ENCODE measurements at regions not wholly inside any gene's neighbourhood (a gene's known extent, or its start where the extent isn't known, plus 50 kb on each side); places are given as distances from the start of the nearest gene placed in this dataset.

- peaks cover 70% of the 10 kb centered on the region for H3K27me3 Mint-ChIP-seq
- H3K36me3 Mint-ChIP-seq (ENCODE audit: low read depth): no peaks in the 10 kb centered on the region
- no peaks in the 10 kb centered on the region for H3K4me1 Mint-ChIP-seq
- H3K9me3 Mint-ChIP-seq: peaks cover 4% of the 10 kb centered on the region
- no peak for DNase-seq
- intact Hi-C loops (cut with micrococcal nuclease): no loop called here
- no peak overlapping the region for H3K27ac Mint-ChIP-seq
- H3K4me3 Mint-ChIP-seq: no peak overlapping the region
Observed at GRCh38 chr14:61878931-61879330, 116.7 kb downstream of the SNAPC1 start.

GRCh38 chr14:61881046-61881445 is 118.8 kb downstream of the SNAPC1 start:
- Mint-ChIP-seq H3K27me3 (peaks cover 71% of the 10 kb centered on the region), H3K4me1 (no peaks in the 10 kb centered on the region), H3K4me3 (no peak overlapping the region), H3K36me3 (ENCODE audit: low read depth) (no peaks in the 10 kb centered on the region), H3K9me3 (peaks cover 4% of the 10 kb centered on the region), H3K27ac (no peak overlapping the region)
- DNase-seq: no peak
- intact Hi-C loops (cut with micrococcal nuclease): no loop called here

- Mint-ChIP-seq H3K27me3 (peaks cover 51% of the 10 kb centered on the region), H3K9me3 (peaks cover 4% of the 10 kb centered on the region), H3K36me3 (ENCODE audit: low read depth) (peaks cover under 1% of the 10 kb centered on the region), H3K27ac (no peak overlapping the region), H3K4me1 (peaks cover 5% of the 10 kb centered on the region), H3K4me3 (no peak overlapping the region)
- DNase-seq: no peak
- intact Hi-C loops (cut with micrococcal nuclease): no loop called here
Observed at GRCh38 chr14:61884711-61885110, 122.5 kb downstream of the SNAPC1 start.

DNA sequence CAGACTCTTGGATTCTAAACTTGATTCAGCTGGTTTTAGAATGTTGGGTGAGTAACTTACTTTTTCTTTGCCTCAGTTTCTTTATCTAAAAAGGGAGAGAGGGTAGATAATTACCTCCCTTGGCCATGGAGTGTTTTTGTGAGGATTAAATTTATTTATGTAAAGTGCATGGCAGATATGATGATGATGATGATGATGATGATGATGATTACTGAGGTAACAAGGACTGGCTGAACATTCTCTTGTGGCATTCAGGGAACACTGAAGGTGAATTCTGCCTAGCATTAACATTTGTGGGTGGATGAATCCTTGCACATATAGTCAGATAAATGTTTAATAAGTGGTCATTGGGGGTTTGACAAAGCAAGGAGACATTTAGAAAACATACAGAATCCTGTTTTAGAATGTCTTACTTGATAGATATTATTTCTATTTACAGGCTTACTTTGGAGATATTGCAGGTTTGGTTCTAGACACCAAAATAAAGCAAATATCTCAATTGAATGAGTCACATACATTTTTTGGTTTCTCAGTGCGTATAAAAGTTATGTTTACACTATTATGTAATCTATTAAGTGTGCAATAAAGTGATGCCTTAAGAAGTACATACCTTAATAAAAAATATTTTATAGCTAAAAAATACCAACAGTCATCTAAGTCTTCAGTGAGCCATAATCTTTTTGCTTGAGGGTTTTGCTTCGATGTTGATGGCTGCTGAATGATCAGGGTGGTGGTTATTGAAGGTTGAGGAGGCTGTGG is 123.2 kb downstream of the SNAPC1 start:
- H3K4me3 Mint-ChIP-seq: no peak overlapping the region

GRCh38 chr14:61887628-61888027 is 125.4 kb downstream of the SNAPC1 start:
- Mint-ChIP-seq H3K9me3 (no peaks in the 10 kb centered on the region), H3K27ac (no peak overlapping the region)
- intact Hi-C loops (cut with micrococcal nuclease): no loop called here

More for the DNA sequence above, 123.2 kb downstream of the SNAPC1 start:
- intact Hi-C loops (cut with micrococcal nuclease): no loop called here
- Mint-ChIP-seq H3K4me1 (peaks cover 10% of the 10 kb centered on the region), H3K9me3 (peaks cover 4% of the 10 kb centered on the region), H3K36me3 (ENCODE audit: low read depth) (peaks cover 3% of the 10 kb centered on the region), H3K27ac (no peak overlapping the region), H3K27me3 (peaks cover 44% of the 10 kb centered on the region)
- no peak for DNase-seq

GRCh38 chr14:61889914-61890351 is 127.7 kb downstream of the SNAPC1 start:
- intact Hi-C loops (cut with micrococcal nuclease): no loop called here
- Mint-ChIP-seq H3K4me1 (peaks cover 17% of the 10 kb centered on the region), H3K9me3 (no peaks in the 10 kb centered on the region), H3K36me3 (ENCODE audit: low read depth) (peaks cover 3% of the 10 kb centered on the region), H3K27ac (peak overlapping the region; percentile 74), H3K27me3 (peaks cover 24% of the 10 kb centered on the region), H3K4me3 (peak overlapping the region; percentile 58)
- peak; percentile 84 for DNase-seq

More at GRCh38 chr14:61887628-61888027, 125.4 kb downstream of the SNAPC1 start:
- Mint-ChIP-seq H3K4me3 (no peak overlapping the region), H3K27me3 (peaks cover 39% of the 10 kb centered on the region), H3K36me3 (ENCODE audit: low read depth) (peaks cover 3% of the 10 kb centered on the region), H3K4me1 (peaks cover 17% of the 10 kb centered on the region)
- no peak for DNase-seq

DNA sequence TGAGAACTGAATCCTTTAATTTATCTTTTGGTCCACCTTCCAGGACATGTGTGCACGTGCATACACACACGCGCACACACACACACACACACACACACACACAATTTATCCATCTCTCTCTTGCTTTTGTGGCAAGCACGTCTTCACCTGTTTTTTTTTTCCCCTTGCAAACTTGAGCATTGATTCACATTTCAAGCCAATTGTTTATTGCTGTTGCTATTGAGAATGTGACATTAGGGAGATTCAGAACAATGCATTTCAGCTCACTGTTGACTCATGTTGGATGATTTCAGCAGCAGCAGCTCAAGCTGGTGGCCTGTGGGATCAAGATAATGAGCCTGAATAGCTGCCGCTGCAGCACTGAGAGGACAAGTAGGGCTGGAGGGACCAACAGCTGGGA is 128.9 kb downstream of the SNAPC1 start:
- Mint-ChIP-seq H3K27me3 (peaks cover 20% of the 10 kb centered on the region), H3K4me3 (no peak overlapping the region), H3K27ac (no peak overlapping the region), H3K9me3 (no peaks in the 10 kb centered on the region), H3K36me3 (ENCODE audit: low read depth) (peaks cover 3% of the 10 kb centered on the region), H3K4me1 (peaks cover 17% of the 10 kb centered on the region)
- DNase-seq: peak; percentile 51
- intact Hi-C loops (cut with micrococcal nuclease): no loop called here

DNA sequence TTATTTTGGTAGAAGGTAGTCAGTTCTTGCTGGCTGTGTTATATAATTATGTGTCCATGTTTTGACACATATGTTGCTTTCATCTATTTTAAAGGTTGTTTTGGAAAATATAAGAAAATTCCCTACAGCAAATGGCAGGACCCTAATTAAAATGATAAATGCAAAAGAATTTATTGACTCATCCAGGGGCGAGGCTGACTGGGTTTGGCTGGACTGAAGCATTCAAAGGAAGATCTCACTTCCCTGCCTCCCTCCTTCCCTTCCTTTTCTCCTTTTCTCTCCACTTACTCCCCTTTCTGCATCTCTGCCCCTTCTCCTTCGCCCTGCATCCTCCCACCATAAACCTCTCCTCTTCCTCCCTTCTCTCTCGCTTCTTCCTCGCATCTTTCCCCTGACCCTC is 129.6 kb downstream of the SNAPC1 start:
- Mint-ChIP-seq H3K4me3 (no peak overlapping the region), H3K9me3 (no peaks in the 10 kb centered on the region), H3K27ac (no peak overlapping the region), H3K4me1 (peaks cover 17% of the 10 kb centered on the region), H3K27me3 (peaks cover 18% of the 10 kb centered on the region), H3K36me3 (ENCODE audit: low read depth) (peaks cover 3% of the 10 kb centered on the region)
- DNase-seq: no peak
- intact Hi-C loops (cut with micrococcal nuclease): no loop called here

DNA sequence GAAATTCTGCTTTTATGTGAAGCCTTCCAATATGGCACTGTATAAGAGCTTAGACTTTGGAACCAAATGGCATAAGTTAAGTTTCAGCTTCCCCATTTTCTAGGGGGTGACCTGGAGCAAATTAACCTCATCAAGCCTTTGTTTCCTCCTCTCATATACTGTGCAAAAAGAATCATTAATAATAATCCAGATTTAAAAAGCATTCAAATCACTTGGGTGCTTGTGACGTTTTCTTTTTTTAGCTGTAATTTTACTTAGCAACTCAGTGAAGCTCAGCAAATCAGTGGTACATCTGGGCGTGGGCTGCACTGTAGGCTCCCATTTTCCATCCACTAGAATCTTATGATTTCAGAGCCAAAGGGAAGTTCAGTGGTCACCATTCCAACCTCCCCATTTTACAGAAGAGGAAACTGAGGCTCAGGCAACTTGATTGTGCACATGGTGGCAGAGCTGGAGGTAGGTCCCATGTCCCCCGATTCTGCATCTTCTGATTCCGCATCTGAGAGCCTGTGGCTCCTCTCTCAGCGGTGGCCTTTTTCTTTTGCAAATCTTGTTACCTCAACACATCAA is 131.2 kb downstream of the SNAPC1 start:
- Mint-ChIP-seq H3K4me1 (peaks cover 17% of the 10 kb centered on the region), H3K4me3 (no peak overlapping the region), H3K36me3 (ENCODE audit: low read depth) (peaks cover 3% of the 10 kb centered on the region), H3K9me3 (no peaks in the 10 kb centered on the region), H3K27ac (no peak overlapping the region), H3K27me3 (peaks cover 24% of the 10 kb centered on the region)
- intact Hi-C loops (cut with micrococcal nuclease): no loop called here
- DNase-seq: no peak

DNA sequence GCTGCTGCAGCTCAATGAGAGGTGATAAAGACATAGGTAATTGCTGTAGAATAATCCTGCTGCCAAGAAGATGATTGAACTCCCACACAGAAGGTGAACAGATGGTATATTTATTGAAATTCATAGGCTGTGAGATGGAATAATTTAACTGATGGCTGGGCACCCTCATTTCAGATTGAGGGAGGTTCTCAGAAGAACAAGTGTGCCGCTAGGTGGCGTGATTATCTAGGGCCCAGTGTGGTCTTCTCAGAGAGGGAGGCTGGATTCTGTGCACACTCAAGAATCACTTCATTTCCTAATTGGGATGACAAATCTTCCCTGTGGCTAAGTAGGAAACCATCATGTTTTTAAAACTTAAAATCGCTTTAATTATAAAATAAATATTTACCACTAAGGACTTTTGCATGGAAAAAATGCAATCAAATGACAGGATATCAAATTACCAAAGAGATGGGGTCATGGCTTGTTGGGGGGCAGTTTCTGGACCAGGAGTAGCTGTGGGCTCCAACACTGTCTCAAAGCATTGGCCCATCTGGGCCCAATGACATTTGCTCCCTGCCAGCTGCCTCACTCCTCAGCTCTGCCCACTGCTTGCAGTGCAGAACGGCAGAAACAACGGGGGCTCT is 132.3 kb downstream of the SNAPC1 start:
- peak; percentile 85 for DNase-seq
- Mint-ChIP-seq H3K27me3 (peaks cover 28% of the 10 kb centered on the region), H3K9me3 (no peaks in the 10 kb centered on the region), H3K4me3 (no peak overlapping the region), H3K27ac (no peak overlapping the region), H3K36me3 (ENCODE audit: low read depth) (peaks cover 3% of the 10 kb centered on the region), H3K4me1 (peaks cover 13% of the 10 kb centered on the region)
- intact Hi-C loops (cut with micrococcal nuclease): loop anchor here (1.0 kb wide), 1 partner anchor 233 kb away; no protein-coding TSS in a partner anchor

DNA sequence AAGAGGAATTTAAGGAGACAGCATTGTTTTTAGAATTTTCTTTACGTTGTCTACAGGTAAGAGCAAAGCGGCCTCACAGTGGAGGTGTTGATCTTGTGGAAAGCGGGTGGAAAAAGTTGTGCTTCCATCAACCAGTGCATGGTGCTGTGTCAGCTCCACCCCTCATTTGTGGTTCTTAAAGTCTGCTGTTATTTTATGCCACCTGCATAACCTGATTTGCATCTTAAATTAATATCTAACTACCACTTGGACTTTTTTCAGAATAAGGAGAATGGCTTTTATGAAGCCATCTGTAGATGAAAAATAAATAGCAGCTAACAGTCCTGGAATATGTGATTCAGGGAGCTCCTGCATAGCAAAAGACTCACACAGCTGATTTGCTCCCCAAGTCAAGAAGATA is 135.1 kb downstream of the SNAPC1 start:
- Mint-ChIP-seq H3K4me1 (no peaks in the 10 kb centered on the region), H3K9me3 (no peaks in the 10 kb centered on the region), H3K4me3 (no peak overlapping the region), H3K27ac (no peak overlapping the region), H3K27me3 (peaks cover 21% of the 10 kb centered on the region), H3K36me3 (ENCODE audit: low read depth) (no peaks in the 10 kb centered on the region)
- intact Hi-C loops (cut with micrococcal nuclease): no loop called here
- DNase-seq: no peak

DNA sequence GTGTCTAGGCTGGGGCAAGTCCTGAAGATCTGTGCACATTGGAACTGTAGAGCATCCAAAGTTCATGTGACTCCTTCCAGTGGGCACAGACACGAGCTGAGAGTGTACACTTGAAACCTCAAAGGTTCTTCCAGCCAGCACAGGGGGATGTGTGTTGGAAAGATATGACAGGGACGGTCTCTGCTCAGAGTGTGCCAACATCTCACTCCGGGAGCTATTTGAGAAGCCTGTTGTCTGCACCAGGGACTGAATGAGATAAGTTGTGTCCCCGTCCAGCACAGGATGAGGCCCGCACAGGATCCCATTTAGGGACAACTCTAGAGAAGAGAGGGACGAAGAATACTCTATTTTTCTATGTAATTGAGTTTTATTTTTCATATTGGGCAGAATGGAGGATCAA is 136.3 kb downstream of the SNAPC1 start:
- H3K36me3 Mint-ChIP-seq (ENCODE audit: low read depth): no peaks in the 10 kb centered on the region
- no peaks in the 10 kb centered on the region for H3K9me3 Mint-ChIP-seq
- no peak overlapping the region for H3K4me3 Mint-ChIP-seq
- intact Hi-C loops (cut with micrococcal nuclease): no loop called here
- no peak for DNase-seq
- peaks cover 18% of the 10 kb centered on the region for H3K27me3 Mint-ChIP-seq
- H3K4me1 Mint-ChIP-seq: no peaks in the 10 kb centered on the region
- no peak overlapping the region for H3K27ac Mint-ChIP-seq

DNA sequence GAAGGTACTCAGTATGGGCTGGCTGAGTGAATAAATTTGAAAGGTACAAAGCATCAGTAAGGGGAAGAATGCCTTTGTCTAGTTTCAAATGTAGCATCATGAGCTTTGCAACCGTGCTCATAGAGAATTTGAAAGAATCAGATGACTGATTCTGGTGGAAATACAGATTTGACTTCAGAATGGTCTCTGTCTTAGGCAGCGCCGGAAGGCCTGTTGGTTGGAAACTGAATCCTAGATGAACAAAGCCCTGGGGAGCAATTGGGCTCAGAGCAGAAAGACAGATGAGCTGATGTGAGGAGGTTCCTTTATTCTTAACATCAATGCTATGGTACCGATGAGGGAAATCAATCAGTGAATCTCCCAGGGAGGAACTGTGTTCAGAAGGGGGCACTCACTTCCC is 137.3 kb downstream of the SNAPC1 start:
- DNase-seq: no peak
- Mint-ChIP-seq H3K27me3 (peaks cover 17% of the 10 kb centered on the region), H3K9me3 (no peaks in the 10 kb centered on the region), H3K4me3 (no peak overlapping the region), H3K36me3 (ENCODE audit: low read depth) (no peaks in the 10 kb centered on the region), H3K4me1 (no peaks in the 10 kb centered on the region), H3K27ac (no peak overlapping the region)
- intact Hi-C loops (cut with micrococcal nuclease): no loop called here

DNA sequence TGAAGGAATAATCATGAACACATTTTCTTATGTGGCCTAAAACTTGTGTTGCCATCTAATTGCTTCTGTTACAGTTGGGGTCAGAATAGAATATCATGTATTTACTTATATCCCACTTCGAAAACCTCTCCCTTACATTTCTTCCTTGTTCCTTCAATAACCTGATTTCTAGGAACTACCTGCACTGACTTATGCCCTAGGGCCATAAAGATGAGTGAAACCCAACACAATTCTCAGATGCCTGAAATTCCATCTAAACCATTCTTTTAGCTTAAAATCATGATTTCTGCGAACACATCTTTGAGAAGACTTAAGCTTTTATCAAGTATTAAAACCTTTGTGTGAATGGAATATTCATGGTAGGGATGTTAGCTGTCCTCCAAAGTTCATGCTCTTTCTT is 142.7 kb downstream of the SNAPC1 start:
- Mint-ChIP-seq H3K4me3 (no peak overlapping the region), H3K4me1 (no peaks in the 10 kb centered on the region), H3K27me3 (peaks cover 13% of the 10 kb centered on the region), H3K27ac (no peak overlapping the region), H3K9me3 (no peaks in the 10 kb centered on the region), H3K36me3 (ENCODE audit: low read depth) (no peaks in the 10 kb centered on the region)
- DNase-seq: no peak
- intact Hi-C loops (cut with micrococcal nuclease): no loop called here
